GM12872 (cell line): ENCODE measurements at regions not wholly inside any gene's neighbourhood (a gene's known extent, or its start where the extent isn't known, plus 50 kb on each side); places are given as distances from the start of the nearest gene placed in this dataset.

Experiments
- TF ChIP-seq, protein P1 (sequence below): IDR thresholded peaks from 3 replicates; pipeline ENCODE4 v1.5.1; 2011; ENCODE audit warnings: low read depth, mild to moderate bottlenecking, low read length, moderate library complexity; ENCODE audit not compliant: insufficient read depth

DNA sequence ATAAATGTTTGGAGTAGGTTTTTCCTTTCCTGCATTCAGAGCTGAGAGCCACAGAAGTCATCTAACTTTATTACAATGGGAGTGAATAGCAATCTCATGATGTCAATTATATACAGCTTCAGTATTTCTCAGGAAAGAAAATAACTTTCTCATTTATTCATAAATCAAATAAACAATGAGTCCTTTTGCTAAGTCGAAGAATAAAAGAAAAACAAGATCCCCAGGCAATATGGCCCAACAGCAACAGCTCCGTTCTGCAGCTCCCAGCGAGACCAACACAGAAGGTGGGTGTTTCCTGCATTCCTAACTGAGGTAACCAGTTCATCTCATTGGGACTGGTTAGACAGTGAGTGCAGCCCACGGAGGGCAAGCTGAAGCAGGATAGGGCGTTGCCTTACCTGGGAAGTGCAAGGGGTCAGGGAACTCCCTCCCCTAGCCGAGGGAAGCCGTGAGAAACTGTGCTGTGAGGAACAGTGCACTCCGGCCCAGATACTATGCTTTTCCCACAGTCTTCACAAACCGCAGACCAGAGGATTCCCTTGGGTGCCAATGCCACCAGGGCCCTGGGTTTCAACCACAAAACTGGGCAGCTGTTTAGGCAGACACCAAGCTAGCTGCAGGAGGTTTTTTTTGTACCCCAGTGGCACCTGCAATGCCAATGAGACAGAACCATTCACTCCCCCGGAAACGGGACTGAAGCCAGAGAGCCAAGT, 128.2 kb downstream of the SLITRK1 start:
- TF ChIP-seq, protein P1, sequence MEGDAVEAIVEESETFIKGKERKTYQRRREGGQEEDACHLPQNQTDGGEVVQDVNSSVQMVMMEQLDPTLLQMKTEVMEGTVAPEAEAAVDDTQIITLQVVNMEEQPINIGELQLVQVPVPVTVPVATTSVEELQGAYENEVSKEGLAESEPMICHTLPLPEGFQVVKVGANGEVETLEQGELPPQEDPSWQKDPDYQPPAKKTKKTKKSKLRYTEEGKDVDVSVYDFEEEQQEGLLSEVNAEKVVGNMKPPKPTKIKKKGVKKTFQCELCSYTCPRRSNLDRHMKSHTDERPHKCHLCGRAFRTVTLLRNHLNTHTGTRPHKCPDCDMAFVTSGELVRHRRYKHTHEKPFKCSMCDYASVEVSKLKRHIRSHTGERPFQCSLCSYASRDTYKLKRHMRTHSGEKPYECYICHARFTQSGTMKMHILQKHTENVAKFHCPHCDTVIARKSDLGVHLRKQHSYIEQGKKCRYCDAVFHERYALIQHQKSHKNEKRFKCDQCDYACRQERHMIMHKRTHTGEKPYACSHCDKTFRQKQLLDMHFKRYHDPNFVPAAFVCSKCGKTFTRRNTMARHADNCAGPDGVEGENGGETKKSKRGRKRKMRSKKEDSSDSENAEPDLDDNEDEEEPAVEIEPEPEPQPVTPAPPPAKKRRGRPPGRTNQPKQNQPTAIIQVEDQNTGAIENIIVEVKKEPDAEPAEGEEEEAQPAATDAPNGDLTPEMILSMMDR, result no peak

DNA sequence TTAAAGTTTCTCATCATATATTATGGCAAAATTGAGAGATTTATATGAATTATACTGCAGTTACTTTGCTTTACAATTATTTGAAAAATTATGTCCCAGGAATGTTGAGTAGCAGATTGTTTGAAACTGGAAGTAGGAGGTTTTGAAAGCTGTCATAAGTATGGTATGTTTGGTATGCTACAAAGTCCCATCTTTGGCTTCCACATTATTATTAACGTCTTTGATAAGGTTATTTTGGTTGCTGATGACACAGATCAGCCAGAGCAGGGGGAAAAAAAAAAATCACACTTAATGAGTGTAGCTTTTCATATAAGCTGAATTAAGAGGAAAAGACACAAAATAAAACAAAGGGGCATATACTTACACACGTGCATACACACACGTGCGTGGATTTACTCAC, 130.1 kb downstream of the SLITRK1 start:
- TF ChIP-seq, protein P1, result no peak

DNA sequence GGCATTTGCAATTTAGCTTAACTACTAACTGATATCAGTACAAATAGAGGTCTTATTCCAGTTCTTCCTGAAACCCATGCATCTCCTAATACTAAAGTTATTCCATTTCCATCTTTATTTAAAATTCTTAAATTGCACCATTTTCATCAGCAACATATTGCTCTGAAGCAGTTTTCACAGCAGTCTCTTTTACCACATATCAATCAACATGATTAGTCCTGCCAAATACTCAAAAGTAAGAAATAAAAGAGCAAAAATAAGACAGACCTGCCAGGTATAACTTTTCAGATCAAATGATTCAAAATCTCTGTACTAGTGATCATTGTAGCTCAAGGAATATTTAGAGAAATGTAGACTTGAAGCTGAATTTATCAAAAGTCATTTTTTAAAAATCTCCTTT, 141.7 kb downstream of the SLITRK1 start:
- TF ChIP-seq, protein P1, result no peak

DNA sequence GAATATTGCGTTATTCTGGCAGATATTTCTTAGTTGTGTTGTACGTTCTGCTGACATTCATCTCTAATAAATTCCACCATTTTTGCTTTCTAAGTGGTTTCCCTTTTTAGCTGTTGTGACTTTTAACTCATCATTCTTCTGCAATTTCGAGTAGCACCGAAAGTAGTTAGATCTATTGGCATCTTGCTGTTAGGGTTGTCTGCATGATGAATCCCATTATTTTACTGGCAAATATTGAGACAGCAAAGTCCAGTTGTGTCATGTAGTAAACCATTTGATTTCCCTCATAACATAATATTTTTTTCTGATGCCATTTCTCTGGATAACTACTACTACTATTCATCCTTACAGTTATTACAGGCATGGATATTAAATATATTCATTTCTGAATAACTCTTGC, 143.9 kb downstream of the SLITRK1 start:
- TF ChIP-seq, protein P1, result no peak

DNA sequence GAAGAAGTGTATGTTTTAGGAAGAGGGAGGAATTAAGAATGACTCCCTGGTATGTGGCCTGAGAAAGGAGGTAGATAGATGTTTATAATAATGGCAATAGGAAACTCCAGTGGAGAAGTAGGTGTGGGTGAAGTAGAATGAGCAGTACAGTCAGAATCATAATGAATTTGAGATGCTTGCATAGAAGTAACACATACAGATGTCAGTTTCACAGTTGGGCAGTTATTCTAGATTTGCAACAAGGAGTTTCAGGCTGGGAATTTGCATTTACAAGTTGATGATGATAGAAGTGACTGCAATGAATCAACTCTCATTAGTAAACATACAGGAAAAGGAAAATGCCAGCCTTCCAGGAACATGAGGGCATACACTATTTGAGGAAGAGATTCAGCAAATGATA, 149.0 kb downstream of the SLITRK1 start:
- TF ChIP-seq, protein P1, result no peak

DNA sequence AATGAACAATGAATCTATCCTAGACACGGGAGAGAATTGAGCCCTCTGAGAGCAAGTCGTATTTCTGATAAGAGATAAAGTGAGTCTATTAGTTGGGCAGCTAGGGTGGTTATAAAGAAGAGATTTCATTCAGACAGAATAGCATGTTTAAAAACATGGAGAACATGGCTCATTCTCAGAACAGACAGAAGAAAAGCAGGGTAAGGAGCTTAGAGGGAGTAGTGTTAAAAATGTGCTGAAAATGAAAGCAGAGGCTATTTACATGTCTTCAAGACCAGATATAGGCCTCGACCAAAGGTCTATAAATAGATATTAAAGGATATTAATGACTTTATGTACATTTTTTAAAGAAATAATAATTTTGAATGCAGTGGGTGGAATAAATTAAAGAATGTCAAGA, 149.5 kb downstream of the SLITRK1 start:
- TF ChIP-seq, protein P1, result no peak

DNA sequence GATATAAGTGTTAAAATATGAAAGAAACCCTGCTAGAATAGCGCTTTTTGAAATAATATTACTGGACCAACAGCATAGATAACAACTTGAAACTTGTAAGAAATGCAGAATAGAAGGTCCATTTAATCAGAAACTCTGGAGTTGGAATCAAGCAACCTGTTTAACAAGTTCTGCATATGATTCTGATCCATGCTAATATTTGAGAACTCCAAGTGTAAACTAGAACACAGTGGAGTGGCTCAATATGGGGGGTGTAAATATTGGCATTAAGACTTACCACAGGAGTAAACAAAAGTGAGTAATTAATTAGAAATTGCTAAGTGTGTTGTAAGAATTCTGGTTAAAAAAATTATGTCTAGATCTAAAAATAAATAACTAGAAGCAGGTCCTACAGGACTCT, 151.2 kb downstream of the SLITRK1 start:
- TF ChIP-seq, protein P1, result no peak
